ENCODE measurements at regions not wholly inside any gene's neighbourhood (a gene's known extent, or its start where the extent isn't known, plus 50 kb on each side); places are given as distances from the start of the nearest gene placed in this dataset.

- no peak for DNase-seq (ENCODE audit: low spot score)
Observed at GRCh38 chr7:155360495-155361345, 63.0 kb downstream of the INSIG1 start.

DNA sequence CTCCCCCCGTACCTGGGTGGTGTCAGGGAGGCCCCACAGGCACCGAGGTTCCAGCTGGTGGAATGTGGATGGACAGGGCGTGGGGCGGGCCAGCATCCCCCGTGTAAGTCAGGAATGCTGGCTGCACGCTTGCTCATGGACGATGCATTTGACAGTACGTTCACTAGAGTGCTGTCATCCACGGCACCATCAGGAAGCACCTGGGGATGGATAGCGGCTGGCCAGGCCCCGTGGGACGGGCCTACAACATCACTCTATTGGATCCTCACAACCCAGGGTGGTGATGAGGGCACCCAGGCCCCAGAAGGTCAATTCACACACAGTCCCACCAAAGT, 63.6 kb downstream of the INSIG1 start:
- no peak for DNase-seq (ENCODE audit: low spot score)

DNA sequence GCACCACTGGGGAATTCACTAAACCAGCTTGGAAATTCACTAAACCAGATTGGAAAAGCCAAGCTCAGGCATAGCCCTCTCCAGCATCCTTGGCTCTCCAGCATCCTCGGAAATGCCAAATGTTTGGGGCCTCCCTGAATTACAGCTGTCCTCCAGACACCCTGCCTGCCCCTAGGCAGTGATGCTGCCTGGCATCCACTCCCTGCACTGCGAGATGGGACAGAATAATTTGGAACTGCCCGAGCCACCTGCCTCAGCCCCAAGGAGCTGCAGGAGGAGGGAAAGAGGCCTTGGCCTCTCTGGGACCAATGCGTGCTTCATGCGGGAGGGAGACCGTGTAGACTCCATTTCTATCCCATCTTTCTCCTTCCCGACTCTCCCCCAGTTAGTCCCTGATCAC, 64.3 kb downstream of the INSIG1 start:
- no peak for DNase-seq (ENCODE audit: low spot score)

DNA sequence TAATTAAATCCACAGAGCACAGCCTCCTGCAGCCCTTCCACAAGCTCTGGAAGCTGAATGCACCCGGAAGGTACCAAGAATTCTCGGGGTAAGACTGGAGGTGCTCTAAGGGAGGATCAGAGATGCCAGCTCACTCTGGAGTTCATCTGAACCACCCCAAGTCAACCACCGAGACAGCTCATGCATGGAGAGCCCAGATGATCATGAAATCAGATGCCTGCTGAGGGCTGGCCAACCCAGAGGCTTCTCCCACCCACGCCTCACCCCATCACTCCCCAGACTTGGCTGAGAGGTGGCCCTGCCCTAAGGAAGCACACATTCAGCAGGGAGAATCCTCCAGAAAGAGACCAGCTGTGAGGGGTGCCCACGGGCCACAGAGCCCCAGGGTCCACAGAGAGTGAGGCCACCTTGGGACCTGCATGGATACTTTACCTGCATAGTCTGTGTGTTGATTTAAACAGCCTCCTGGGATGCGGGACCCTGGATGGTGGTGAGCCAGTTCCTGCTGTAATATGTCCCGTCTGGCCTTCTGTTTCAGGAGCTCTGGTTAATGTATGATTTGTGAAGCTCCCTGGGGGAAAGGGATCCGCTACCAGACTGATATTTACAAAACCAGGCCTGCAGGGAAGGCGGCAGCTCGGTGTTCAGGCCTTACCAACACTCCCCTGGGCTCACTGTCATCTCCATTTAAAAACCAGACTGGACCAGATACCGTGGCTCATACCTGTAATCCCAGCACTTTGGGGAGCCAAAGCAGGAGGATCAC, 64.9 kb downstream of the INSIG1 start:
- DNase-seq (ENCODE audit: low spot score), result no peak

- DNase-seq (ENCODE audit: low spot score), result no peak
Observed at GRCh38 chr7:155363146-155363539, 65.5 kb downstream of the INSIG1 start.

DNA sequence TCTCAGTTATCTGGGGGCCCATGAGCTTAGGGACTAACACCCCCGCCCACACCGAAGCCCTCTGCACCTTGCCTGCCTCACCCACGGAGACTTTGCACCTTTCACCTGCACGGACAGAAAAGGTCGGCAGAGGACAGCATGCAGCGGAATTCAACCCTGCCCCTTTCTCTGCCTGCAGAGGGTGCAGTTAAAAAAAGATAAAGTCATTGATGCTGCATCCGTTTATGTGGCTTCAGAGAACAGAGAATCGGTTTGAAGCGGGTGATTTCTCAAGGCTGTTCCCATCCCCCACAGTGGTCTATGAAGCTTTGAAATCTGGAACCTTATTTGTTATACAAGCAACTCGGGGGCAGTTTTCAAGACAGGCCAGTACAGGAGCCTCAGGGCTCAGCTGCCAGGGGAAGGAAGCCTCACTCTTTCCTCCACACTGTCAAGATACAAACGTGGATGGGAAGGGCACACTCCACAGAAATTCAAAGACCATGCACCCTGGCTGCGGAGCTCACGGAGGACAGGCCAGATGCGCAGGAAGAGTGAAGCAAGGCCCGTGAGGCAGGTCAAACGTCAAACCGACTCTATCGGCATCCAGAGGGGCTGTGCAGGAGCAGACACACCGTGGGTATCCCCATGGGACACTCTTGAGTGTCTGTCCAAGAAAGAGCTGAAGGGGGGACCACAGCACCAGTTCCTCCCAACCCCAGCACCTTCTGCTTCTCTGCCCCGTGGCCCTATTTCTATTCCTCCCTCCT, 66.3 kb downstream of the INSIG1 start:
- DNase-seq (ENCODE audit: low spot score), result no peak

- DNase-seq (ENCODE audit: low spot score), result no peak
Observed at GRCh38 chr7:155365146-155365874, 67.6 kb downstream of the INSIG1 start.

GRCh38 chr7:155368894-155369600, 71.4 kb downstream of the INSIG1 start:
- DNase-seq (ENCODE audit: low spot score), result no peak

DNA sequence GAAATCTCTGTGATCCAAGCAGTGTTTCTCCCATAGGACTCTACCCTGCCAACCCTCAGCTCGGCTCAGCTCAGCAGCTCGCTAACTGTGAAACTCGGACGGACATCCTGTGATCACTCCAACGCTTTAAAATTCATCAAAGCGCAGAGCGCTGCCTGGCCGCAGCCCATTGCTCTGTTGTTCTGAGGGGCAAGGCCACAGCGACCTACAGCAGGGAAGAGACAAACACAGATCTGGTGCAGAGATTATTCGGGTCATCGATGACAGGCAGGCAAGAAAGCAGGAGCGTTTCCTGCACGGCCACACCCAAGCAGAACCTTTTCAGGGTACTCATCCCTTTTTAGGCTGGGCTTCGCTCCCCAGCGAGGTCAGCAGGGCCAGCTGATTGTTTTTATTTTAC, 72.1 kb downstream of the INSIG1 start:
- no peak for DNase-seq (ENCODE audit: low spot score)

DNA sequence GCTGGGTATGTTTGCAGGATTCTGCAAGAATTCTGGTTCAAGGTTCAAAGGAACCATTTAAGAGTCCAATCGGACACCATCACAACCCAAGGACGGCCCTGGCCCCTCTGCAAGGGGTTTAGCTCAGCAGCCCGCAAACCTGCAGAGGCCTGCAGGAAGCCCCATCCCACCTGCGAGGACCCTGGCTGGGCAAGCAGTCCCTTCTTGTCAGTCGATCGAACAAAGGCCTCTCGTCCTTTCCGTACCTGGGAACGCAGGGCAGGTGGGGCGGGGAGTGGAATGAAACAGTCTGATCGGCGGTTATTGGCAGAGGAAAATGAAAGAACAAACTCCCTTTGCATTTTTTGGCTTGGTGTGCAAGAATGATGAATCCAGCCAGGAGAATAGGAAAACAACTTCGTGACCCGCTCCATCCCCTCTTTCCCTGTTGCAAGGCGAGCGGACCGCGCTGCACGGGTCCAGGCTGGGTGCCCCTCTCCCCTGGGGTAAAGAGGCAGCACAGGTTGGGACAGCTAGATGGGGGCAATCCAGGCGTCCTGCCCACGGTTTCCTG, 73.7 kb downstream of the INSIG1 start:
- DNase-seq (ENCODE audit: low spot score), result no peak

- DNase-seq (ENCODE audit: low spot score), result peak; percentile 4
Observed at GRCh38 chr7:155371884-155372781, 74.5 kb downstream of the INSIG1 start.

- DNase-seq (ENCODE audit: low spot score), result no peak
Observed at GRCh38 chr7:155372782-155373358, 75.2 kb downstream of the INSIG1 start.

GRCh38 chr7:155373359-155374273, 75.9 kb downstream of the INSIG1 start:
- DNase-seq (ENCODE audit: low spot score), result no peak

DNA sequence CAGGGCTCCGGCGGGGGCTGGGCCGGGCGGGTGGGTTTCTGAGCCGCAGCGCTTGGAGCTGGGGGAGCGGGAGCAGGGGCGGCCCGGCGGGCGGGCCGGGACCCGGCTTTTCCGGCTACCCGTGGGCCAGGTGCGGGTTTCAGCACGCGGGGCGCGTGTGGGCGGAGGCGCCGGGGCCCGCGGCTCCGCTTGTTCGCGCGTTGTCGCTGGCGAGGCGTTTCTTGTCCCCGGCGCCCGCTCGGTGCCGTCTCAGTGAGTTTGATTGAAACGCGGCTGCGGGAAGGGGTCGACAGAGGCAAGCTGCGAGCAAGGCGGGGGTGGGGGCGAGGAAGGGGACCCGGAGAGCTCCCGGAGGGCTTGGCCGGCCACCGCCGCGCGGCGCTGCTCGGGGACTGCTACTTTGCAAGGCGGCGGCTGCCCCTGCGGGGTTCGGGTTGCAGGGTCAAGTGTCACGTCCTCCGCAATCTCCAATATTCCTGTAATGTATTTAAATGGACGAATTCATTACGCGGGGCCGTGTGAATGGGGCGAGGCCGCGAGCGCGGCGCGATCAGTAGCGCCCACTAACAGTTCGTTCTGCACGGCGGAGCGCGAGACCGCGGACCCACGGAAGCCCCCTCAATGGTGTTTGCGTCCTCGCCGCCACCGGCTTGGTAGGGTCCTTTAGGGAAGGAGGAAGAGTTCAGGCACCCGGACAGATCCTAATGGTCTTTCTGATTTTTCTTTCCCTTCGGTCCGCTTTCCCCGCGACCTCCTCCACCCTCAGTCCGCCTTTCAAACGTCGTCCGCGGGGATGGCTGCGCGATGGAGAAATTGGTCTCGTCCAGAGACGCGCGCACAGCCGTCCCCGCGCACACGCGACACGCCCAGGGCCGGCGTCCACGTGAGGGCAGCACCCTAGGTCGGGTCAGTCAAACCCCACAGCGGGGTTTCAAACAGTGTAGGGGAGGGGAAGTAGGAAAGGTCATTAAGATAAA, 76.9 kb downstream of the INSIG1 start:
- DNase-seq (ENCODE audit: low spot score), result no peak

DNA sequence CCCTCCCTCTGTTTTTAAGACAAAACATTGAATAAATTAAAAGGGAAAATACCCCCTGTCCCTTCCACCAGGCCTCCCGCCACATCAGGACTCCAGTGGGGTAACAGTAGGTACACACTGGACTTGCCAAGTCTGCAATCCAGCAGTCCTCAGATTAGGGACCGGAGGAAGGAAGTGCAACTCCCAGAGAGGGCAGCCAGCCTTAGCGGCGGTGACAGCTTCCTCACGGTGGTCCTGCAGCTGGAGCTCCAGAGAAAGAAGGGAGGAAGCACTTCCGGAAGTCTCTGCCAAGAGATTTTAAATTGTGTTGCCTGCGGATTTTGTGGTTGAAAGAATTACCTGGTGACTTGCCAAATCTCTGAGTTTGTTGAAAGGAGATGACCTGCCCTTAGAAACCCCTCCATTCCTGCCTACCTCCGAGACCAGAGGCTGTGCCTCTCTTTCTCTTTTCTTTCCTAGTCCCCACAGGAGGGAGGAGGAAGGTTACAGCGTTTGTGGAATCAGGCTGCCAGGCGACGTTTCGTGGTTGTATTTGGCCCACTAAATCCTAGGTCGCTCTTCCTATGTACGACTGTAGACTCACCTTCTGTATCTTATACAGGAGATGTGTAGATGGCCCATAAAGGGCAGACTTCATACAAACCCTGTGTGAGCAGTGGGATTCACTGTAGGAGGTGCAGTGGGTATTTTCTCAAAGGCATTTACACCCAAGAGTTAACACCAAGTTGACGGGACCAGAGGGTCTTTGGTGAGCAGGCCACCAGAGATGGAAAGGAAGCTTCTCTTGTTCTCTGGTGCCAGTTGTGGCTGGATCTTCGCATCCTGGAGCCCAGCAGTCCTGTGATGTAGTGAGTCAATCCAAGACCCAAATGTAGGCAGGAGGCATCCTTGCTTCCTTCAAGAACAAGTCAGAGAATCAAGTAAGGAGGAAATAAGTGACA, 77.9 kb downstream of the INSIG1 start:
- no peak for DNase-seq (ENCODE audit: low spot score)

Data from hematopoietic multipotent progenitor cell treated with erythropoietin and hydrocortisone succinate and interleukin-3 and kit ligand, for 15 days (in vitro differentiated cells).